C4-2B (cell line): ENCODE measurements at regions not wholly inside any gene's neighbourhood (a gene's known extent, or its start where the extent isn't known, plus 50 kb on each side); places are given as distances from the start of the nearest gene placed in this dataset.

Experiments used
- CTCF ChIP-seq: fragments of 450-650 bp; conservative IDR thresholded peaks from 2 replicates; pipeline ENCODE4 v1.5.1; 2017; ENCODE audit warnings: mild to moderate bottlenecking
- ZFX ChIP-seq: fragments of 450-650 bp; IDR thresholded peaks from 2 replicates; pipeline ENCODE4 v1.6.1; 2017

- no peak for TF ChIP-seq CTCF
- no peak for TF ChIP-seq ZFX
These were observed 1264.7 kb downstream of the PCDH7 start for GRCh38 chr4:31984872-31985271.
